ENCODE measurements at regions not wholly inside any gene's neighbourhood (a gene's known extent, or its start where the extent isn't known, plus 50 kb on each side); places are given as distances from the start of the nearest gene placed in this dataset.

- Histone ChIP-seq H2AFZ (no peak overlapping the region), H3K4me2 (no peak overlapping the region), H3K27ac (no peak overlapping the region), H3K36me3 (replicated peaks; ENCODE audit: insufficient read depth, low read depth) (no peaks in the 10 kb centered on the region), H3K4me3 (no peak overlapping the region), H4K20me1 (ENCODE audit: insufficient read depth, poor library complexity, severe bottlenecking) (no peaks in the 10 kb centered on the region), H3K9me3 (ENCODE audit: low read depth) (no peaks in the 10 kb centered on the region), H3K27me3 (no peaks in the 10 kb centered on the region), H3K4me1 (ENCODE audit: insufficient read depth) (no peaks in the 10 kb centered on the region), H3K79me2 (no peaks in the 10 kb centered on the region), H3K9me2 (replicated peaks; ENCODE audit: insufficient read depth) (no peaks in the 10 kb centered on the region)
- 89% methylated on average over 4 of the region's 4 CpGs for WGBS (ENCODE audit: low lambda C conversion rate, missing lambda C conversion rate)
- TF ChIP-seq EZH2phosphoT487 (IDR thresholded peaks at IDR 0.05; ENCODE audit: low read depth, severe bottlenecking, unreplicated experiment) = no peak
- no peak for DNase-seq (ENCODE audit: low spot score)
Measured at GRCh38 chr6:14610141-14610540, 492.6 kb downstream of the CD83 start.

GRCh38 chr6:14612016-14612980 is 494.7 kb downstream of the CD83 start:
- H3K4me2 ChIP-seq = no peak overlapping the region
- no peaks in the 10 kb centered on the region for H3K9me3 ChIP-seq (ENCODE audit: low read depth)
- H3K4me1 ChIP-seq (ENCODE audit: insufficient read depth) = no peaks in the 10 kb centered on the region
- TF ChIP-seq EZH2 (IDR thresholded peaks at IDR 0.05; ENCODE audit: borderline replicate concordance) = no peak
- no peak for TF ChIP-seq CTCF (IDR thresholded peaks at IDR 0.05; ENCODE audit: poor library complexity)
- no peak for TF ChIP-seq EZH2phosphoT487 (IDR thresholded peaks at IDR 0.05; ENCODE audit: low read depth, severe bottlenecking, unreplicated experiment)
- H3K9me2 ChIP-seq (replicated peaks; ENCODE audit: insufficient read depth) = no peaks in the 10 kb centered on the region
- no peaks in the 10 kb centered on the region for H3K36me3 ChIP-seq (replicated peaks; ENCODE audit: insufficient read depth, low read depth)
- H3K27me3 ChIP-seq = no peaks in the 10 kb centered on the region
- H3K4me3 ChIP-seq = no peak overlapping the region
- no peak for DNase-seq (ENCODE audit: low spot score)
- H2AFZ ChIP-seq = no peak overlapping the region
- H3K27ac ChIP-seq = no peak overlapping the region
- H4K20me1 ChIP-seq (ENCODE audit: insufficient read depth, poor library complexity, severe bottlenecking) = no peaks in the 10 kb centered on the region
- WGBS (ENCODE audit: low lambda C conversion rate, missing lambda C conversion rate) = 69% methylated on average over 14 of the region's 14 CpGs
- H3K79me2 ChIP-seq = no peaks in the 10 kb centered on the region

- no peak overlapping the region for H3K4me2 ChIP-seq
- H3K79me2 ChIP-seq = no peaks in the 10 kb centered on the region
- H3K4me1 ChIP-seq (ENCODE audit: insufficient read depth) = no peaks in the 10 kb centered on the region
- no peaks in the 10 kb centered on the region for H3K27me3 ChIP-seq
- H3K36me3 ChIP-seq (replicated peaks; ENCODE audit: insufficient read depth, low read depth) = no peaks in the 10 kb centered on the region
- WGBS (ENCODE audit: low lambda C conversion rate, missing lambda C conversion rate) = 86% methylated on average over 2 of the region's 2 CpGs
- DNase-seq (ENCODE audit: low spot score) = no peak
- no peaks in the 10 kb centered on the region for H3K9me2 ChIP-seq (replicated peaks; ENCODE audit: insufficient read depth)
- H4K20me1 ChIP-seq (ENCODE audit: insufficient read depth, poor library complexity, severe bottlenecking) = no peaks in the 10 kb centered on the region
- H3K4me3 ChIP-seq = no peak overlapping the region
- H3K9me3 ChIP-seq (ENCODE audit: low read depth) = no peaks in the 10 kb centered on the region
- H3K27ac ChIP-seq = no peak overlapping the region
- TF ChIP-seq EZH2phosphoT487 (IDR thresholded peaks at IDR 0.05; ENCODE audit: low read depth, severe bottlenecking, unreplicated experiment) = no peak
- TF ChIP-seq CTCF (IDR thresholded peaks at IDR 0.05; ENCODE audit: poor library complexity) = no peak
- no peak for TF ChIP-seq EZH2 (IDR thresholded peaks at IDR 0.05; ENCODE audit: borderline replicate concordance)
- no peak overlapping the region for H2AFZ ChIP-seq
Measured at GRCh38 chr6:14614631-14615030, 497.1 kb downstream of the CD83 start.

GRCh38 chr6:14616656-14617055 is 499.1 kb downstream of the CD83 start:
- Histone ChIP-seq H2AFZ (no peak overlapping the region), H3K9me3 (ENCODE audit: low read depth) (no peaks in the 10 kb centered on the region), H3K27ac (no peak overlapping the region), H3K27me3 (no peaks in the 10 kb centered on the region), H3K9me2 (replicated peaks; ENCODE audit: insufficient read depth) (no peaks in the 10 kb centered on the region), H3K4me3 (no peak overlapping the region), H3K4me2 (no peak overlapping the region), H3K79me2 (no peaks in the 10 kb centered on the region), H3K36me3 (replicated peaks; ENCODE audit: insufficient read depth, low read depth) (no peaks in the 10 kb centered on the region), H3K4me1 (ENCODE audit: insufficient read depth) (peaks cover 2% of the 10 kb centered on the region), H4K20me1 (ENCODE audit: insufficient read depth, poor library complexity, severe bottlenecking) (no peaks in the 10 kb centered on the region)
- TF ChIP-seq EZH2 (IDR thresholded peaks at IDR 0.05; ENCODE audit: borderline replicate concordance) (no peak), CTCF (IDR thresholded peaks at IDR 0.05; ENCODE audit: poor library complexity) (no peak), EZH2phosphoT487 (IDR thresholded peaks at IDR 0.05; ENCODE audit: low read depth, severe bottlenecking, unreplicated experiment) (no peak)
- DNase-seq (ENCODE audit: low spot score) = no peak
- 94% methylated on average over 9 of the region's 9 CpGs for WGBS (ENCODE audit: low lambda C conversion rate, missing lambda C conversion rate)
